Cardiac fibroblast (primary cell): ENCODE measurements at regions not wholly inside any gene's neighbourhood (a gene's known extent, or its start where the extent isn't known, plus 50 kb on each side); places are given as distances from the start of the nearest gene placed in this dataset.

Experiments used
- DNase-seq, 2 donors: peaks; one replicate each; pipeline versions ENCODE4 v3.0.0 to v3.0.0-alpha.2; 2010; ENCODE audit warnings: low read depth in 2 of 2
- H3K4me3 ChIP-seq, 2 donors: replicated peaks in 1 of 2; 1 replicate in 1 of 2; 2 replicates in 1 of 2; pipeline ENCODE4 v1.5.1; 2011; ENCODE audit warnings: low read depth in 2 of 2, low read length in 2 of 2, mild to moderate bottlenecking in 2 of 2, moderate library complexity in 1 of 2
- TF ChIP-seq, protein P1 (sequence below): IDR thresholded peaks from one replicate; pipeline ENCODE4 v1.5.1; 2011; ENCODE audit warnings: low read depth, mild to moderate bottlenecking, low read length, inconsistent platforms

DNA sequence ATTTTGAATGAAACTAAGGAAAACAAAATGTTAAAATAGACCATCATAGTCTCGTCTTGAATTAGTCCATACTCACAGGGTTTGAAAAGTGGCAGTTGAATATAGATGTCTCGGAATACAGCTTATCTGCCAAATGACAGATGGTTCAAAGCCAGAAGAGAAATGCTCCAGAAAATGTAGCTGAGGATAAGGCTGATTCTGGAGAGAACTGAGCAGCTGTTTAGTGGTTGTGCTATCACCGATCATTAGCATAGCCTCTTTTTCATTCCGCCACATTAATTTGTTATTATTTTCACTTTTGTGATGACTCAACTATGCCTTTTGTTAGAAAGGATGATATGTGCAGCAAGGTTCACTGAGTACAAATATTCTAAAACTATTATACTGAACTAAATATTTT is 390.2 kb upstream of the MAN1A1 start:
- H3K4me3 ChIP-seq = no peak overlapping the region
- TF ChIP-seq, protein P1, sequence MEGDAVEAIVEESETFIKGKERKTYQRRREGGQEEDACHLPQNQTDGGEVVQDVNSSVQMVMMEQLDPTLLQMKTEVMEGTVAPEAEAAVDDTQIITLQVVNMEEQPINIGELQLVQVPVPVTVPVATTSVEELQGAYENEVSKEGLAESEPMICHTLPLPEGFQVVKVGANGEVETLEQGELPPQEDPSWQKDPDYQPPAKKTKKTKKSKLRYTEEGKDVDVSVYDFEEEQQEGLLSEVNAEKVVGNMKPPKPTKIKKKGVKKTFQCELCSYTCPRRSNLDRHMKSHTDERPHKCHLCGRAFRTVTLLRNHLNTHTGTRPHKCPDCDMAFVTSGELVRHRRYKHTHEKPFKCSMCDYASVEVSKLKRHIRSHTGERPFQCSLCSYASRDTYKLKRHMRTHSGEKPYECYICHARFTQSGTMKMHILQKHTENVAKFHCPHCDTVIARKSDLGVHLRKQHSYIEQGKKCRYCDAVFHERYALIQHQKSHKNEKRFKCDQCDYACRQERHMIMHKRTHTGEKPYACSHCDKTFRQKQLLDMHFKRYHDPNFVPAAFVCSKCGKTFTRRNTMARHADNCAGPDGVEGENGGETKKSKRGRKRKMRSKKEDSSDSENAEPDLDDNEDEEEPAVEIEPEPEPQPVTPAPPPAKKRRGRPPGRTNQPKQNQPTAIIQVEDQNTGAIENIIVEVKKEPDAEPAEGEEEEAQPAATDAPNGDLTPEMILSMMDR = no peak
- no peak for DNase-seq

- H3K4me3 ChIP-seq = no peak overlapping the region
- TF ChIP-seq, protein P1 = no peak
- DNase-seq = no peak
These were observed 388.9 kb upstream of the MAN1A1 start for GRCh38 chr6:119738425-119738824.

GRCh38 chr6:119736296-119737021 is 386.9 kb upstream of the MAN1A1 start:
- TF ChIP-seq, protein P1 = no peak
- no peak overlapping the region for H3K4me3 ChIP-seq
- DNase-seq = no peak

GRCh38 chr6:119735530-119735929 is 386.0 kb upstream of the MAN1A1 start:
- no peak for DNase-seq
- TF ChIP-seq, protein P1 = no peak
- no peak overlapping the region for H3K4me3 ChIP-seq

DNA sequence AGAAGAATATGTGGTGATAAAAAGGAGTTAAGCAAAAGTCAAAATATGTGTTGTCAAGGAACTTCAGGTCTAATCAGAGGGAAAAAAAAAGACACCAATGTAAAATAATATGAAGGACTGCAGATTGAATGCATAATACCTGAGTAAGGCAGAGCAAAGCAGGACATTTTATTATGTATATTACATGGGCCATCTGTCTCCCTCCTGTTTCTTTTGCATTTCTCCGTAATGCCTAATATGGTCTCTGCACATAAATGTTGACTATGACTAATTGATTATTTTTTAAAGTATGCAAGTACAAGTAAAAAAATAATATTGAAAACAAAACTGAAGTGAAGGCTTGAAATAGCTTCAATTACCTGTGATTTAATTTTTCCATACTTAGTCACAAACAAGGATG is 384.7 kb upstream of the MAN1A1 start:
- no peak for DNase-seq
- TF ChIP-seq, protein P1 = no peak
- H3K4me3 ChIP-seq = no peak overlapping the region

GRCh38 chr6:119728935-119729334 is 379.4 kb upstream of the MAN1A1 start:
- no peak overlapping the region for H3K4me3 ChIP-seq
- TF ChIP-seq, protein P1 = no peak
- DNase-seq = no peak
